Transverse colon (tissue), 4 donors: ENCODE measurements at regions not wholly inside any gene's neighbourhood (a gene's known extent, or its start where the extent isn't known, plus 50 kb on each side); places are given as distances from the start of the nearest gene placed in this dataset.

Source experiments
- DNase-seq: peaks from one replicate; pipeline ENCODE4 v3.0.0-alpha.2; 2019
- H3K27ac ChIP-seq, 4 donors: fragments of 200-600 bp; sonication (generic); 2 replicates each; pipeline ENCODE4 v1.5.1; 2016 to 2018; ENCODE audit warnings: inconsistent platforms in 4 of 4
- H3K27me3 ChIP-seq: fragments of 200-600 bp; sonication (generic); 2 replicates; pipeline ENCODE4 v1.5.1; 2017; ENCODE audit warnings: inconsistent platforms
- H3K36me3 ChIP-seq, 4 donors: fragments of 200-600 bp; sonication (generic); 2 replicates each; pipeline ENCODE4 v1.5.1; 2017 to 2019; ENCODE audit warnings: inconsistent platforms in 4 of 4
- H3K4me1 ChIP-seq, 4 donors: fragments of 200-600 bp; sonication (generic); 2 replicates each; pipeline ENCODE4 v1.5.1; 2017 to 2020; ENCODE audit warnings: inconsistent platforms in 4 of 4
- H3K4me3 ChIP-seq, 4 donors: fragments of 200-600 bp; sonication (generic); 1 replicate in 1 of 4; 2 replicates in 3 of 4; pipeline versions ENCODE4 v1.5.1 to v1.6.1; 2017 to 2019; ENCODE audit warnings: inconsistent platforms in 4 of 4
- H3K9me3 ChIP-seq, 2 donors: fragments of 200-600 bp; sonication (generic); 2 replicates each; pipeline ENCODE4 v1.5.1; 2017 to 2019; ENCODE audit warnings: inconsistent platforms in 2 of 2
- EP300 ChIP-seq: sonication (generic); formaldehyde crosslinking; IDR thresholded peaks from one replicate; pipeline ENCODE4 v1.6.1; 2017; ENCODE audit warnings: antibody characterized with exemption, low read depth
- POLR2A ChIP-seq: fragments of 450-650 bp; IDR thresholded peaks from one replicate; pipeline ENCODE4 v1.6.1; 2016; ENCODE audit warnings: antibody characterized with exemption, mild to moderate bottlenecking, moderate library complexity
- POLR2AphosphoS5 ChIP-seq, 3 donors: sonication (generic); formaldehyde crosslinking; IDR thresholded peaks; one replicate each; pipeline ENCODE4 v1.6.1; 2016; ENCODE audit warnings: antibody characterized with exemption in 3 of 3
- WGBS, 2 donors: methylation state at CpG; one replicate each; pipeline ENCODE4 v1.1.5; 2018; ENCODE audit warnings: low coverage in 1 of 2; 5-methylcytosine and 5-hydroxymethylcytosine counted together
- in situ Hi-C, 4 donors: fragments of 200-750 bp; cut with MboI; loops; one replicate each; pipeline versions ENCODE4 v1.15.0 to v1.15.1; 2017; ENCODE audit warnings: low sequenced_read_pairs in 3 of 4, low pct_ligation_motif_present in 1 of 4, low pct_unique_long_range_greater_than_20kb in 1 of 4
- intact Hi-C: fragments of 100-400 bp; cut with DNase I; formaldehyde crosslinking; loops from one replicate; pipeline ENCODE4 v1.15.1; 2023; ENCODE audit warnings: low total_unique reads
- TF ChIP-seq, protein P1 (sequence below), 5 experiments: fragments of 200-600 bp in 3 of 5; fragments of 450-650 bp in 2 of 5; sonication (generic) in 3 of 5; IDR thresholded peaks; 1 replicate in 2 of 5; 2 replicates in 3 of 5; pipeline ENCODE4 v1.5.1; 2016 to 2017; ENCODE audit warnings: antibody characterized with exemption in 5 of 5, inconsistent platforms in 3 of 5, mild to moderate bottlenecking in 2 of 5, moderate library complexity in 1 of 5

DNA sequence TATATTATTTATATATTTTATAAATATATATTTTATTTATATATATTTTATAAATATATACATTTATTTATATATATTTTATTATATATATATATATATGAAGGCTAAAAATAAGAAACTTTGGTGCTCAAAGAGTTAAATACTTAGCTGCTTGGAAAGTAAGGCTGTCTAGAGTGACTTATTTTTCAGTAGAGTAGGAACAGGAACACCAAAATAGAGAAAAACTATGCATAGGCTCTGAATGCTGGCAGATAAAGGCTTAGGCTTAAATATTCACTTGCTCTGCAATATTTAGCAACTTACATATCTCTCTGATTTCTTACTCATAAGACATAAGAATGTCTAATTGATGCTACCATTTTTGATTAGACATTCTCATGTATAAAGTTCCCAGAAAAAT lies 991.2 kb downstream of the VRK1 start:
- H3K27me3 ChIP-seq: no peaks in the 10 kb centered on the region
- in situ Hi-C loops (no loop called here), intact Hi-C loops (no loop called here)

DNA sequence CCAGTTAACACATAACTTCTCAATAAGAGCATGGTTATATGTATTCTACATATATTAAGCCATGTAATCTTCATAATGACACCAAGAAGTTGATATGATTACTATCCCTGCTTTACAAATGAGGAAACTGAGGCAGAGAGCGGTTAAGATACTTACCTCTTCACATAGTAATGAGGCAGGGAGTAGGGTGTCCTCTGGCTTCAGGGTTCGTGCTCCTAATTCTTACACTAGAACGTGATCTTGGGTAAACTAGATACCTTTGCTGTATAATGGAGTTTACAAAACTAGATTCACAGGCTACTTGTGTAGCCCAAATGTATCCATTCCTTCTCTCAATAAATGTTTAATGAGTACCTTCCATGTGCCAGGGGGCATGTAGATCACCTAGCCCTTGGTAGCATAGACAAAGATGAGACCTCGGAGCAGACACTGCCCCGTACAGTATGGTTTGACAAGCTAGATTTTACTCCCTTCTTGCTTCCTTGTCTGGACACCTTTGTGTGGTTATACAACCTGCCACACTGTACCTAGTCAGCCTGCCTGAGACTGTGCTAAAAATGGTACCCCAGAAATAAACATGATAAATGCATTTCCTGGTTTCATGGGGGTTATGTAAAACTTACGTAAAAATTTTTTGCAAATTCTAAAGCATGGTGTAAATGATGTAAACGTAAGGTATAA lies 991.8 kb downstream of the VRK1 start:
- TF ChIP-seq POLR2A (no peak), POLR2AphosphoS5 (IDR thresholded peaks at IDR 0.05) (no peak), EP300 (no peak)
- TF ChIP-seq, protein P1, sequence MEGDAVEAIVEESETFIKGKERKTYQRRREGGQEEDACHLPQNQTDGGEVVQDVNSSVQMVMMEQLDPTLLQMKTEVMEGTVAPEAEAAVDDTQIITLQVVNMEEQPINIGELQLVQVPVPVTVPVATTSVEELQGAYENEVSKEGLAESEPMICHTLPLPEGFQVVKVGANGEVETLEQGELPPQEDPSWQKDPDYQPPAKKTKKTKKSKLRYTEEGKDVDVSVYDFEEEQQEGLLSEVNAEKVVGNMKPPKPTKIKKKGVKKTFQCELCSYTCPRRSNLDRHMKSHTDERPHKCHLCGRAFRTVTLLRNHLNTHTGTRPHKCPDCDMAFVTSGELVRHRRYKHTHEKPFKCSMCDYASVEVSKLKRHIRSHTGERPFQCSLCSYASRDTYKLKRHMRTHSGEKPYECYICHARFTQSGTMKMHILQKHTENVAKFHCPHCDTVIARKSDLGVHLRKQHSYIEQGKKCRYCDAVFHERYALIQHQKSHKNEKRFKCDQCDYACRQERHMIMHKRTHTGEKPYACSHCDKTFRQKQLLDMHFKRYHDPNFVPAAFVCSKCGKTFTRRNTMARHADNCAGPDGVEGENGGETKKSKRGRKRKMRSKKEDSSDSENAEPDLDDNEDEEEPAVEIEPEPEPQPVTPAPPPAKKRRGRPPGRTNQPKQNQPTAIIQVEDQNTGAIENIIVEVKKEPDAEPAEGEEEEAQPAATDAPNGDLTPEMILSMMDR (IDR thresholded peaks at IDR 0.05): no peak
- Histone ChIP-seq H3K4me3 (no peak overlapping the region), H3K9me3 (no peaks in the 10 kb centered on the region), H3K4me1 (no peaks in the 10 kb centered on the region), H3K27ac (no peak overlapping the region), H3K27me3 (no peaks in the 10 kb centered on the region), H3K36me3 (no peaks in the 10 kb centered on the region)
- in situ Hi-C loops: no loop called here
- WGBS, 2 donors: 83 to 86% methylated on average over 5 to 7 of the region's 7 CpGs
- intact Hi-C loops: no loop called here
- DNase-seq: no peak

More for the DNA sequence above, 991.2 kb downstream of the VRK1 start:
- Histone ChIP-seq H3K4me3 (no peak overlapping the region), H3K36me3 (no peaks in the 10 kb centered on the region), H3K9me3 (no peaks in the 10 kb centered on the region), H3K27ac (no peak overlapping the region), H3K4me1 (no peaks in the 10 kb centered on the region)
- TF ChIP-seq, protein P1 (IDR thresholded peaks at IDR 0.05): no peak
- no peak for TF ChIP-seq POLR2AphosphoS5 (IDR thresholded peaks at IDR 0.05)
- no peak for TF ChIP-seq EP300
- TF ChIP-seq POLR2A: no peak
- no peak for DNase-seq

DNA sequence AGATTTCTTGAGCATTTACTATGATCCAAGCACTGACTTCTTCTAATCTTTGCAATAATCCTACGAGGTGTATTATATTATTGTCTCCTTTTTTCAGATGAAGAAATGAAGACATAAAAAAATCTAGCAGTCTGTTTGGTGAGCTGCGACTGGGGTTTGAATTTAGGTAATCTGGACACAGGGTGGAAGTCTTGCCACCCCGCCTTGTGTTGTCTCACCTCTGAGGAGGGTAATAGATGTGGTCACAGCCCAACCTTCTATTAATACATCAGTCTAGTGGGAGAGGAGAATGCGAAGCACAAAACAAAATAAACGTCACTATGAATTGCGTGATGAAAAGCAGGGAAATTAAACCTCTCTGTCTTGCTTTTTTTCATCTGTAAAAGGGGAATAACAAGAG lies 993.9 kb downstream of the VRK1 start:
- no peak overlapping the region for H3K27ac ChIP-seq
- in situ Hi-C loops: no loop called here
- no peaks in the 10 kb centered on the region for H3K9me3 ChIP-seq
- H3K4me3 ChIP-seq: no peak overlapping the region
- no peaks in the 10 kb centered on the region for H3K36me3 ChIP-seq
- no peak for DNase-seq
- intact Hi-C loops: no loop called here
- H3K27me3 ChIP-seq: no peaks in the 10 kb centered on the region
- H3K4me1 ChIP-seq: no peaks in the 10 kb centered on the region
- TF ChIP-seq POLR2A (no peak), POLR2AphosphoS5 (IDR thresholded peaks at IDR 0.05) (no peak)
- WGBS, 2 donors: 73 to 88% methylated on average over 1 to 6 of the region's 6 CpGs

DNA sequence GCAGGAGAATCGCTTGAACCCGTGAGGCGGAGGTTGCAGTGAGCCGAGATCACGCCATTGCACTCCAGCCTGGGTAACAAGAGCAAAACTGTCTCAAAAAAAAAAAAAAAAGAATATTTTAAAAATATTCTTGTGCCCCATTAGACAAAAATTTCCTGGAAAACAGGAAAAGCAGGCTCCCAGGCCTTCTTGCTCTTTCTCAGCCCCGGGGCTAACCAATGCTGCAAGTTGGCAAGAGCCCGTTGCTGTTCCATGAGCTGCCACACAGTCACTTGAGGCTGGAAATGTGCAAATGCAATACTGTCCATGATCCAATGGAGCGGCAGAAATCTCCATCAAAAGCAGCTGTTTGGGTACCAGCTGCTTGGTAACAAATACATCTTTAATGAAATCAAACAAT lies 994.7 kb downstream of the VRK1 start:
- in situ Hi-C loops: no loop called here
- no peak overlapping the region for H3K27ac ChIP-seq
- H3K27me3 ChIP-seq: no peaks in the 10 kb centered on the region
- intact Hi-C loops: no loop called here
- H3K9me3 ChIP-seq: no peaks in the 10 kb centered on the region
- 81 to 85% methylated on average over 3 to 8 of the region's 8 CpGs for WGBS, 2 donors
- TF ChIP-seq, protein P1 (IDR thresholded peaks at IDR 0.05): no peak
- TF ChIP-seq EP300: no peak
- no peak for TF ChIP-seq POLR2A
- TF ChIP-seq POLR2AphosphoS5 (IDR thresholded peaks at IDR 0.05): no peak
- H3K36me3 ChIP-seq: no peaks in the 10 kb centered on the region
- no peak for DNase-seq
- no peak overlapping the region for H3K4me3 ChIP-seq
- H3K4me1 ChIP-seq: no peaks in the 10 kb centered on the region

DNA sequence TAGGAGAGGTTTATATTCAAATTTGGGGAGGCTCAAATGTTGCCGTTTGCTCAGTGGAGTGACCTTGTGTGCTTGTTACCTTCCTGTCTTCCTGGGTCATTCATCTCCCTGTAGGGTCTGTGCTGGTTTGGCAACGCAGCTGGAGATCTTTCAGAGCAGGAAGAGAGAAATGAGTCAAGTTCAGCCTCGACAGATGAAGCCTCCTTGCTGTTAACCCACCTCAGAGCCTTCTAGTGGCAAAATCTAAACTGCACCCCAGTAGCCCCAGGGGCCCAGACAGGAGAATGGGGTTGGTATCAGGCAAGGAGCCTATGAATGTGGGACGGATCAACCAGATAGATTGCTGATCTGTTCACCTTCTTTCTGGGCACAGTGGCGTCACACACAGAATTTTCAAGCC lies 999.3 kb downstream of the VRK1 start:
- H3K4me3 ChIP-seq: no peak overlapping the region
- TF ChIP-seq POLR2A (no peak), POLR2AphosphoS5 (IDR thresholded peaks at IDR 0.05) (no peak), EP300 (no peak)
- TF ChIP-seq, protein P1 (IDR thresholded peaks at IDR 0.05): no peak
- WGBS, 2 donors: 59% methylated on average over 5 of the region's 5 CpGs; no CpG with 5 or more reads in 1 of the 2 donors

More for the DNA sequence above, 999.3 kb downstream of the VRK1 start:
- intact Hi-C loops: no loop called here
- DNase-seq: no peak
- Histone ChIP-seq H3K27ac (no peak overlapping the region), H3K36me3 (no peaks in the 10 kb centered on the region), H3K9me3 (no peaks in the 10 kb centered on the region), H3K4me1 (no peaks in the 10 kb centered on the region), H3K27me3 (no peaks in the 10 kb centered on the region)
- in situ Hi-C loops: no loop called here
